Aorta (tissue), 5 donors: ENCODE measurements at regions not wholly inside any gene's neighbourhood (a gene's known extent, or its start where the extent isn't known, plus 50 kb on each side); places are given as distances from the start of the nearest gene placed in this dataset.
"Not testable (repeated sequence)": the region's sequence is repeated elsewhere in the genome, so short reads cannot be mapped to it uniquely, and the experiment has no call there.

ENCODE experiments used
- ATAC-seq: fragments of 200-7000 bp; cut with Tn5 transposase; one replicate; pipeline ENCODE4 v1.9.1; 2022; ENCODE audit warnings: moderate library complexity; ENCODE audit not compliant: low FRiP score
- DNase-seq, 2 donors: peaks; one replicate each; pipeline ENCODE4 v3.0.0-alpha.2; 2020
- H3K27ac ChIP-seq, 2 donors: one replicate each; pipeline ENCODE4 v1.5.1; 2013; ENCODE audit warnings: low read length in 2 of 2, mild to moderate bottlenecking in 2 of 2, moderate library complexity in 2 of 2, control low read depth in 1 of 2, inconsistent platforms in 1 of 2, low read depth in 1 of 2
- H3K27me3 ChIP-seq, 2 donors: one replicate each; pipeline ENCODE4 v1.6.1; 2013; ENCODE audit warnings: control low read depth in 1 of 2, low read length in 1 of 2, mild to moderate bottlenecking in 1 of 2, moderate library complexity in 1 of 2; ENCODE audit not compliant: insufficient read depth in 2 of 2, control insufficient read depth in 1 of 2
- H3K36me3 ChIP-seq, 2 donors: one replicate each; pipeline ENCODE4 v1.6.1; 2013; ENCODE audit warnings: control low read depth in 1 of 2, low read length in 1 of 2, mild to moderate bottlenecking in 1 of 2; ENCODE audit not compliant: insufficient read depth in 2 of 2, control insufficient read depth in 1 of 2
- H3K4me1 ChIP-seq, 2 donors: one replicate each; pipeline ENCODE4 v1.6.1; 2013; ENCODE audit warnings: low read length in 2 of 2, control low read depth in 1 of 2, mild to moderate bottlenecking in 1 of 2, moderate library complexity in 1 of 2; ENCODE audit not compliant: insufficient read depth in 2 of 2, control insufficient read depth in 1 of 2
- H3K4me3 ChIP-seq, 2 donors: one replicate each; pipeline ENCODE4 v1.5.1; 2013; ENCODE audit warnings: low read length in 2 of 2, control low read depth in 1 of 2, mild to moderate bottlenecking in 1 of 2
- H3K9me3 ChIP-seq: one replicate; pipeline ENCODE4 v1.6.1; 2013; ENCODE audit warnings: mild to moderate bottlenecking, low read length; ENCODE audit not compliant: control insufficient read depth
- WGBS, 2 donors: extraction: QIAGEN DNeasy Blood & Tissue Kit; methylation state at CpG; one replicate each; pipeline ENCODE4 v1.1.7; 2013; 5-methylcytosine and 5-hydroxymethylcytosine counted together
- intact Hi-C, 2 donors: fragments of 100-400 bp; cut with DNase I; formaldehyde crosslinking; loops; one replicate each; pipeline versions ENCODE4 v1.14.2 to v1.15.0; 2022
- donor health status: healthy with polysubstance abuse.
- donor health status: Bipolar disorder and iron deficiency.
- donor health status: DM: no; HTN: no; CAD: no.
- donor health status: DM: no; HTN: no; CAD: no.
- donor health status: DM: yes; HTN: yes; CAD: no.

- Histone ChIP-seq H3K27me3 (no peaks in the 10 kb centered on the region), H3K36me3 (no peaks in the 10 kb centered on the region), H3K4me3 (no peak overlapping the region), H3K4me1 (no peaks in the 10 kb centered on the region), H3K9me3 (no peaks in the 10 kb centered on the region), H3K27ac (no peak overlapping the region)
- DNase-seq (no peak), ATAC-seq (no peak)
- intact Hi-C loops = no loop called here
Measured at GRCh38 chr2:16182841-16183240, 242.5 kb downstream of the MYCN start.

GRCh38 chr2:16182311-16182815, 242.0 kb downstream of the MYCN start:
- H3K27ac ChIP-seq, H3K36me3 ChIP-seq, H3K4me1 ChIP-seq, H3K27me3 ChIP-seq, H3K4me3 ChIP-seq, H3K9me3 ChIP-seq, intact Hi-C loops, ATAC-seq, DNase-seq: not testable (repeated sequence)
- 82 to 87% methylated on average over 2 of the region's 2 CpGs for WGBS, 2 donors

- Histone ChIP-seq H3K27me3 (no peaks in the 10 kb centered on the region), H3K4me3 (no peak overlapping the region), H3K4me1 (no peaks in the 10 kb centered on the region), H3K9me3 (no peaks in the 10 kb centered on the region), H3K27ac (no peak overlapping the region), H3K36me3 (no peaks in the 10 kb centered on the region)
- 77 to 90% methylated on average over 8 of the region's 8 CpGs for WGBS, 2 donors
- DNase-seq (no peak), ATAC-seq (no peak)
- intact Hi-C loops = no loop called here
Measured at GRCh38 chr2:16181741-16182090, 241.4 kb downstream of the MYCN start.

GRCh38 chr2:16181062-16181740, 240.9 kb downstream of the MYCN start:
- Histone ChIP-seq H3K4me3 (no peak overlapping the region), H3K36me3 (no peaks in the 10 kb centered on the region), H3K27ac (no peak overlapping the region), H3K27me3 (no peaks in the 10 kb centered on the region), H3K4me1 (no peaks in the 10 kb centered on the region), H3K9me3 (no peaks in the 10 kb centered on the region)
- intact Hi-C loops = no loop called here
- no peak for ATAC-seq
- no peak for DNase-seq
- WGBS, 2 donors = 88% methylated on average over 12 of the region's 12 CpGs

- WGBS, 2 donors = 84 to 85% methylated on average over 6 of the region's 6 CpGs
- H3K9me3 ChIP-seq = no peaks in the 10 kb centered on the region
- ATAC-seq = no peak
- H3K4me1 ChIP-seq = no peaks in the 10 kb centered on the region
- no peak overlapping the region for H3K4me3 ChIP-seq
- no peak for DNase-seq
- no peak overlapping the region for H3K27ac ChIP-seq
- no peaks in the 10 kb centered on the region for H3K36me3 ChIP-seq
- intact Hi-C loops = no loop called here
- H3K27me3 ChIP-seq = no peaks in the 10 kb centered on the region
Measured at GRCh38 chr2:16180631-16181030, 240.3 kb downstream of the MYCN start.

- H3K27me3 ChIP-seq = no peaks in the 10 kb centered on the region
- no peaks in the 10 kb centered on the region for H3K36me3 ChIP-seq
- ATAC-seq (no peak), DNase-seq (no peak)
- WGBS, 2 donors = 21 to 29% methylated on average over 8 of the region's 8 CpGs
- no peak overlapping the region for H3K27ac ChIP-seq
- H3K9me3 ChIP-seq = no peaks in the 10 kb centered on the region
- no peak overlapping the region for H3K4me3 ChIP-seq
- H3K4me1 ChIP-seq = no peaks in the 10 kb centered on the region
- intact Hi-C loops = no loop called here
Measured at GRCh38 chr2:16179701-16180416, 239.5 kb downstream of the MYCN start.

GRCh38 chr2:16178551-16179130, 238.3 kb downstream of the MYCN start:
- Histone ChIP-seq H3K9me3 (no peaks in the 10 kb centered on the region), H3K27ac (no peak overlapping the region), H3K4me1 (no peaks in the 10 kb centered on the region), H3K27me3 (no peaks in the 10 kb centered on the region), H3K36me3 (no peaks in the 10 kb centered on the region), H3K4me3 (no peak overlapping the region)
- ATAC-seq (no peak), DNase-seq (no peak)
- WGBS, 2 donors = 89 to 93% methylated on average over 6 to 7 of the region's 7 CpGs
- intact Hi-C loops = no loop called here

GRCh38 chr2:16177671-16178180, 237.4 kb downstream of the MYCN start:
- Histone ChIP-seq H3K9me3 (no peaks in the 10 kb centered on the region), H3K27me3 (no peaks in the 10 kb centered on the region), H3K4me1 (no peaks in the 10 kb centered on the region), H3K36me3 (no peaks in the 10 kb centered on the region), H3K4me3 (no peak overlapping the region), H3K27ac (no peak overlapping the region)
- intact Hi-C loops = no loop called here
- ATAC-seq (no peak), DNase-seq (no peak)
